ENCODE measurements at regions not wholly inside any gene's neighbourhood (a gene's known extent, or its start where the extent isn't known, plus 50 kb on each side); places are given as distances from the start of the nearest gene placed in this dataset.

DNA sequence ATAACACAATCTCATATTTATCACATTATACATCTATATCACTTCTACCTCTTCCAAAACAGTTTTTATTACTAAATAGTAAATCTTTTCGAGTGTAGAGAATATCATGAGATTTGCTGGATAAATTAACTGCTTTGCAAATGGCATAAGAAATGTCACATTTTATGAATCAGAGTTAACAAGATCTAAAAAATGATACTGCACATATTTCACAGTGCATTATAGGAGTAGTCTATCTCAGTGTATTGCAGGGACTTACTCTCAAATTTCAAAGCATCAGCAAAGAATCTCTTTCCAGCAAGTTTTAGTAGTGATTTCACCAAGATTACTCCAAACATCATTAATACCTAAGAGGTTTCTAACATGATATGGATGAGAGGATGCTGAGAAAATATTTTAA is 687.1 kb upstream of the SLITRK1 start:
- no peak for TF ChIP-seq EZH2 (IDR thresholded peaks at IDR 0.05; ENCODE audit: insufficient read depth, low read length)
- TF ChIP-seq, protein P1, sequence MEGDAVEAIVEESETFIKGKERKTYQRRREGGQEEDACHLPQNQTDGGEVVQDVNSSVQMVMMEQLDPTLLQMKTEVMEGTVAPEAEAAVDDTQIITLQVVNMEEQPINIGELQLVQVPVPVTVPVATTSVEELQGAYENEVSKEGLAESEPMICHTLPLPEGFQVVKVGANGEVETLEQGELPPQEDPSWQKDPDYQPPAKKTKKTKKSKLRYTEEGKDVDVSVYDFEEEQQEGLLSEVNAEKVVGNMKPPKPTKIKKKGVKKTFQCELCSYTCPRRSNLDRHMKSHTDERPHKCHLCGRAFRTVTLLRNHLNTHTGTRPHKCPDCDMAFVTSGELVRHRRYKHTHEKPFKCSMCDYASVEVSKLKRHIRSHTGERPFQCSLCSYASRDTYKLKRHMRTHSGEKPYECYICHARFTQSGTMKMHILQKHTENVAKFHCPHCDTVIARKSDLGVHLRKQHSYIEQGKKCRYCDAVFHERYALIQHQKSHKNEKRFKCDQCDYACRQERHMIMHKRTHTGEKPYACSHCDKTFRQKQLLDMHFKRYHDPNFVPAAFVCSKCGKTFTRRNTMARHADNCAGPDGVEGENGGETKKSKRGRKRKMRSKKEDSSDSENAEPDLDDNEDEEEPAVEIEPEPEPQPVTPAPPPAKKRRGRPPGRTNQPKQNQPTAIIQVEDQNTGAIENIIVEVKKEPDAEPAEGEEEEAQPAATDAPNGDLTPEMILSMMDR (IDR thresholded peaks at IDR 0.05; ENCODE audit: insufficient read depth, low read depth, low read length) = no peak

All from astrocyte (in vitro differentiated cells and primary cell).